Panc1 (cell line): ENCODE measurements at regions not wholly inside any gene's neighbourhood (a gene's known extent, or its start where the extent isn't known, plus 50 kb on each side); places are given as distances from the start of the nearest gene placed in this dataset.

Experiments used
- ATAC-seq: fragments of 200-7000 bp; cut with Tn5 transposase; 2 replicates; pipeline ENCODE4 v1.9.1; 2020; ENCODE audit warnings: mild to moderate bottlenecking, moderate library complexity
- BruUV-seq: library from RNA; stranded (reverse); fragments of 400-500 nt; replicated peaks from 2 replicates; lab custom pipeline; 2021; lab: Mats Ljungman, UMichigan
- CTCF ChIA-PET: fragments of 300-600 bp; sonication (Branson Sonifier 250); formaldehyde crosslinking; loops from one replicate; lab custom pipeline; 2022; ENCODE audit warnings: antibody characterized with exemption; lab: Charles Lee
- POLR2A ChIA-PET: fragments of 300-600 bp; sonication (Branson Sonifier 250); formaldehyde crosslinking; loops from one replicate; lab custom pipeline; 2022; ENCODE audit warnings: antibody characterized with exemption; lab: Charles Lee
- DNase-seq: peaks from one replicate; pipeline ENCODE4 v3.0.0-alpha.2; 2010; ENCODE audit warnings: low read depth, low spot score
- H3K27ac ChIP-seq: 2 replicates; pipeline ENCODE4 v1.5.1; 2011; ENCODE audit warnings: mild to moderate bottlenecking, low read length, inconsistent platforms
- H3K27me3 ChIP-seq: fragments of 200-500 bp; sonication (Bioruptor generic); 2 replicates; pipeline ENCODE4 v1.6.0; 2014; ENCODE audit warnings: low read length, inconsistent platforms; ENCODE audit not compliant: control insufficient read depth, insufficient read depth
- H3K36me3 ChIP-seq: fragments of 200-500 bp; sonication (Bioruptor generic); 2 replicates; pipeline ENCODE4 v1.5.1; 2014; ENCODE audit warnings: inconsistent platforms, mild to moderate bottlenecking, low read length, moderate library complexity; ENCODE audit not compliant: control insufficient read depth, insufficient read depth
- H3K4me1 ChIP-seq: 2 replicates; pipeline ENCODE4 v1.5.1; 2011; ENCODE audit warnings: inconsistent platforms, mild to moderate bottlenecking, low read length, moderate library complexity; ENCODE audit not compliant: control insufficient read depth, insufficient read depth
- H3K4me3 ChIP-seq, 2 experiments: 2 replicates each; pipeline ENCODE4 v1.5.1; 2011 to 2012; ENCODE audit warnings: low read depth in 2 of 2, low read length in 2 of 2, mild to moderate bottlenecking in 2 of 2, inconsistent platforms in 1 of 2, moderate library complexity in 1 of 2
- H3K9me3 ChIP-seq: fragments of 200-500 bp; sonication (Bioruptor generic); 2 replicates; pipeline ENCODE4 v1.5.1; 2014; ENCODE audit warnings: low read depth, mild to moderate bottlenecking, inconsistent platforms, low read length, moderate library complexity; ENCODE audit not compliant: control insufficient read depth, insufficient read depth
- CTCF ChIP-seq: fragments of 450-650 bp; IDR thresholded peaks from 2 replicates; pipeline ENCODE4 v1.5.1; 2017; ENCODE audit warnings: mild to moderate bottlenecking
- POLR2AphosphoS5 ChIP-seq: IDR thresholded peaks from 2 replicates; pipeline ENCODE4 v1.6.1; 2012; ENCODE audit warnings: mild to moderate bottlenecking, low read depth, low read length, moderate library complexity
- SIN3A ChIP-seq: IDR thresholded peaks from 2 replicates; pipeline ENCODE4 v1.6.1; 2012; ENCODE audit warnings: low read depth, mild to moderate bottlenecking, low read length, moderate library complexity, borderline replicate concordance; ENCODE audit not compliant: insufficient read depth
- TCF7L2 ChIP-seq: IDR thresholded peaks from 2 replicates; pipeline ENCODE4 v1.6.1; 2011; ENCODE audit warnings: mild to moderate bottlenecking, low read depth, low read length, inconsistent platforms
- in situ Hi-C: cut with HindIII; loops from 2 replicates; pipeline ENCODE4 v1.10.0; 2016; ENCODE audit warnings: low sequenced_read_pairs, low pct_unique_long_range_greater_than_20kb
- intact Hi-C: fragments of 100-400 bp; cut with micrococcal nuclease; formaldehyde crosslinking; loops from one replicate; pipeline ENCODE4 v1.10.0; 2022; ENCODE audit not compliant: unreplicated experiment
- TF ChIP-seq, protein P1 (sequence below), 2 experiments: IDR thresholded peaks; 2 replicates each; pipeline ENCODE4 v1.6.1; 2011 to 2012; ENCODE audit warnings: low read depth in 2 of 2, control low read depth in 1 of 2, low read length in 1 of 2, mild to moderate bottlenecking in 1 of 2, moderate library complexity in 1 of 2; ENCODE audit not compliant: insufficient read depth in 1 of 2

- no peak overlapping the region for H3K4me3 ChIP-seq
- no peak overlapping the region for H3K27ac ChIP-seq
- BruUV-seq: no TSS peak
- ATAC-seq: no peak
- POLR2A ChIA-PET: no interaction called here
- no peaks in the 10 kb centered on the region for H3K4me1 ChIP-seq
- H3K9me3 ChIP-seq: no peaks in the 10 kb centered on the region
- no peak for TF ChIP-seq CTCF
- TF ChIP-seq, protein P1, sequence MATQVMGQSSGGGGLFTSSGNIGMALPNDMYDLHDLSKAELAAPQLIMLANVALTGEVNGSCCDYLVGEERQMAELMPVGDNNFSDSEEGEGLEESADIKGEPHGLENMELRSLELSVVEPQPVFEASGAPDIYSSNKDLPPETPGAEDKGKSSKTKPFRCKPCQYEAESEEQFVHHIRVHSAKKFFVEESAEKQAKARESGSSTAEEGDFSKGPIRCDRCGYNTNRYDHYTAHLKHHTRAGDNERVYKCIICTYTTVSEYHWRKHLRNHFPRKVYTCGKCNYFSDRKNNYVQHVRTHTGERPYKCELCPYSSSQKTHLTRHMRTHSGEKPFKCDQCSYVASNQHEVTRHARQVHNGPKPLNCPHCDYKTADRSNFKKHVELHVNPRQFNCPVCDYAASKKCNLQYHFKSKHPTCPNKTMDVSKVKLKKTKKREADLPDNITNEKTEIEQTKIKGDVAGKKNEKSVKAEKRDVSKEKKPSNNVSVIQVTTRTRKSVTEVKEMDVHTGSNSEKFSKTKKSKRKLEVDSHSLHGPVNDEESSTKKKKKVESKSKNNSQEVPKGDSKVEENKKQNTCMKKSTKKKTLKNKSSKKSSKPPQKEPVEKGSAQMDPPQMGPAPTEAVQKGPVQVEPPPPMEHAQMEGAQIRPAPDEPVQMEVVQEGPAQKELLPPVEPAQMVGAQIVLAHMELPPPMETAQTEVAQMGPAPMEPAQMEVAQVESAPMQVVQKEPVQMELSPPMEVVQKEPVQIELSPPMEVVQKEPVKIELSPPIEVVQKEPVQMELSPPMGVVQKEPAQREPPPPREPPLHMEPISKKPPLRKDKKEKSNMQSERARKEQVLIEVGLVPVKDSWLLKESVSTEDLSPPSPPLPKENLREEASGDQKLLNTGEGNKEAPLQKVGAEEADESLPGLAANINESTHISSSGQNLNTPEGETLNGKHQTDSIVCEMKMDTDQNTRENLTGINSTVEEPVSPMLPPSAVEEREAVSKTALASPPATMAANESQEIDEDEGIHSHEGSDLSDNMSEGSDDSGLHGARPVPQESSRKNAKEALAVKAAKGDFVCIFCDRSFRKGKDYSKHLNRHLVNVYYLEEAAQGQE (IDR thresholded peaks at IDR 0.05; ENCODE audit: insufficient read depth in 1 of 2, low read depth in 2 of 2, low read length in 1 of 2): no peak
- TF ChIP-seq POLR2AphosphoS5: no peak
- no peak for TF ChIP-seq SIN3A
- no peak for TF ChIP-seq TCF7L2
- intact Hi-C loops: no loop called here
- in situ Hi-C loops: no loop called here
- CTCF ChIA-PET: no interaction called here
- H3K36me3 ChIP-seq: no peaks in the 10 kb centered on the region
- no peaks in the 10 kb centered on the region for H3K27me3 ChIP-seq
- DNase-seq: no peak
Observed at GRCh38 chr18:53994016-53994415, 230.5 kb downstream of the MBD2 start.

DNA sequence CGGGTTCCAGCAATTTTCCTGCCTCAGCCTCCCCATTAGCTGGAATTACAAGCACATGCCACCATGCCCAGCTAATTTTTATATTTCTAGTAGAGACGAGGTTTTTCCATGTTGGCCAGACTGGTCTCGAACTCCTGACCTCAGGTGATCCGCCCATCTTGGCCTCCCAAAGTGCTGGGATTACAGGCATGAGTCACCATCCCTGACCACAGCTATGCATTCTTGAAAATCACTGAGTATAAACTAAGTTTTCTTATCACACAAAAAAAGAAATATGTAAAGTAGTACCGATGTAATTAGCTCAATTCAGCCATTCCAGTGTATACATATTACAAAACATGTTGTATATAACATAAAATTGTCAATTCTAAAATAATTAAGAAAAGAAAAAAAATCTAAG, 232.7 kb downstream of the MBD2 start:
- CTCF ChIA-PET: no interaction called here
- no peak overlapping the region for H3K27ac ChIP-seq
- no peaks in the 10 kb centered on the region for H3K36me3 ChIP-seq
- H3K4me1 ChIP-seq: no peaks in the 10 kb centered on the region
- POLR2A ChIA-PET: no interaction called here
- intact Hi-C loops (no loop called here), in situ Hi-C loops (no loop called here)
- no TSS peak for BruUV-seq
- no peak for TF ChIP-seq CTCF
- no peak for TF ChIP-seq TCF7L2
- TF ChIP-seq SIN3A: no peak
- no peak for TF ChIP-seq POLR2AphosphoS5
- TF ChIP-seq, protein P1 (IDR thresholded peaks at IDR 0.05; ENCODE audit: insufficient read depth in 1 of 2, low read depth in 2 of 2, low read length in 1 of 2): no peak
- no peaks in the 10 kb centered on the region for H3K9me3 ChIP-seq
- no peak overlapping the region for H3K4me3 ChIP-seq
- ATAC-seq (no peak), DNase-seq (no peak)
- no peaks in the 10 kb centered on the region for H3K27me3 ChIP-seq
